ENCODE measurements at regions not wholly inside any gene's neighbourhood (a gene's known extent, or its start where the extent isn't known, plus 50 kb on each side); places are given as distances from the start of the nearest gene placed in this dataset.

GRCh38 chr4:126466848-126467247, 1152.1 kb downstream of the FAT4 start:
- Histone ChIP-seq H3K27me3 (replicated peaks in 1 of 4; ENCODE audit: control extremely low read depth in 1 of 4, control insufficient read depth in 3 of 4, insufficient read depth in 4 of 4, low read length in 3 of 4) (no peaks in the 10 kb centered on the region), H4K20me1 (ENCODE audit: control insufficient read depth, insufficient read depth, low read length, poor library complexity, severe bottlenecking) (no peaks in the 10 kb centered on the region), H3K4me1 (ENCODE audit: control insufficient read depth in 2 of 2, insufficient read depth in 2 of 2, low read length in 2 of 2) (no peaks in the 10 kb centered on the region), H3K79me2 (ENCODE audit: control insufficient read depth, insufficient read depth, low read length) (no peaks in the 10 kb centered on the region), H3K9me3 (ENCODE audit: control extremely low read depth in 1 of 3, control insufficient read depth in 2 of 3, insufficient read depth in 1 of 3, low read length in 2 of 3) (no peaks in the 10 kb centered on the region), H3K4me3 (ENCODE audit: control extremely low read depth in 1 of 5, extremely low read depth in 1 of 5, insufficient read depth in 1 of 5, low read depth in 2 of 5, low read length in 4 of 5) (no peak overlapping the region), H3K36me3 (replicated peaks in 1 of 2; ENCODE audit: control extremely low read depth in 1 of 2, control insufficient read depth in 1 of 2, extremely low read depth in 1 of 2, insufficient read depth in 2 of 2, low read length in 1 of 2) (no peaks in the 10 kb centered on the region), H3K9ac (ENCODE audit: low read length) (no peak overlapping the region), H3K4me2 (replicated peaks; ENCODE audit: low read depth, low read length, poor library complexity, severe bottlenecking) (no peak overlapping the region), H2AFZ (ENCODE audit: insufficient read depth, low read depth, low read length, poor library complexity, severe bottlenecking) (no peak overlapping the region), H3K27ac (ENCODE audit: low read length in 2 of 2) (no peak overlapping the region)
- intact Hi-C loops (cut with micrococcal nuclease): no loop called here
- H3K27me3 Mint-ChIP-seq: no peaks in the 10 kb centered on the region
- TF ChIP-seq CTCF (IDR thresholded peaks at IDR 0.05) (no peak), EZH2 (IDR thresholded peaks at IDR 0.05; ENCODE audit: borderline replicate concordance, insufficient read depth, low read depth, low read length, poor library complexity, severe bottlenecking) (no peak)
- H3K27ac Mint-ChIP-seq: no peak overlapping the region
- ChIA-PET POLR2A (no interaction called here), CTCF (no interaction called here)
- ATAC-seq (ENCODE audit: low read depth) (no peak), DNase-seq (no peak)
- no peak overlapping the region for H3K4me3 Mint-ChIP-seq
- no peaks in the 10 kb centered on the region for H3K4me1 Mint-ChIP-seq
- no peaks in the 10 kb centered on the region for H3K9me3 Mint-ChIP-seq (ENCODE audit: insufficient read depth)
- no CpG with 5 or more reads among the region's 2 CpGs for WGBS (ENCODE audit: insufficient coverage)

GRCh38 chr4:126468144-126468543, 1153.4 kb downstream of the FAT4 start:
- Histone ChIP-seq H3K9me3 (ENCODE audit: control extremely low read depth in 1 of 3, control insufficient read depth in 2 of 3, insufficient read depth in 1 of 3, low read length in 2 of 3) (no peaks in the 10 kb centered on the region), H3K9ac (ENCODE audit: low read length) (no peak overlapping the region), H3K36me3 (replicated peaks in 1 of 2; ENCODE audit: control extremely low read depth in 1 of 2, control insufficient read depth in 1 of 2, extremely low read depth in 1 of 2, insufficient read depth in 2 of 2, low read length in 1 of 2) (no peaks in the 10 kb centered on the region), H3K79me2 (ENCODE audit: control insufficient read depth, insufficient read depth, low read length) (no peaks in the 10 kb centered on the region), H3K4me3 (ENCODE audit: control extremely low read depth in 1 of 5, extremely low read depth in 1 of 5, insufficient read depth in 1 of 5, low read depth in 2 of 5, low read length in 4 of 5) (no peak overlapping the region), H3K27ac (ENCODE audit: low read length in 2 of 2) (no peak overlapping the region), H4K20me1 (ENCODE audit: control insufficient read depth, insufficient read depth, low read length, poor library complexity, severe bottlenecking) (no peaks in the 10 kb centered on the region), H3K4me2 (replicated peaks; ENCODE audit: low read depth, low read length, poor library complexity, severe bottlenecking) (no peak overlapping the region), H3K4me1 (ENCODE audit: control insufficient read depth in 2 of 2, insufficient read depth in 2 of 2, low read length in 2 of 2) (no peaks in the 10 kb centered on the region), H2AFZ (ENCODE audit: insufficient read depth, low read depth, low read length, poor library complexity, severe bottlenecking) (no peak overlapping the region), H3K27me3 (replicated peaks in 1 of 4; ENCODE audit: control extremely low read depth in 1 of 4, control insufficient read depth in 3 of 4, insufficient read depth in 4 of 4, low read length in 3 of 4) (no peaks in the 10 kb centered on the region)
- DNase-seq (no peak), ATAC-seq (ENCODE audit: low read depth) (no peak)
- Mint-ChIP-seq H3K4me3 (no peak overlapping the region), H3K27ac (no peak overlapping the region), H3K9me3 (ENCODE audit: insufficient read depth) (no peaks in the 10 kb centered on the region), H3K27me3 (no peaks in the 10 kb centered on the region), H3K4me1 (no peaks in the 10 kb centered on the region)
- TF ChIP-seq CTCF (IDR thresholded peaks at IDR 0.05) (no peak), EZH2 (IDR thresholded peaks at IDR 0.05; ENCODE audit: borderline replicate concordance, insufficient read depth, low read depth, low read length, poor library complexity, severe bottlenecking) (no peak)
- ChIA-PET POLR2A (no interaction called here), CTCF (no interaction called here)
- no CpG with 5 or more reads among the region's 1 CpG for WGBS (ENCODE audit: insufficient coverage)
- intact Hi-C loops (cut with micrococcal nuclease): no loop called here

All from B cell (primary cell).